ENCODE measurements at regions not wholly inside any gene's neighbourhood (a gene's known extent, or its start where the extent isn't known, plus 50 kb on each side); places are given as distances from the start of the nearest gene placed in this dataset.
"Not testable (repeated sequence)": the region's sequence is repeated elsewhere in the genome, so short reads cannot be mapped to it uniquely, and the experiment has no call there.

DNA sequence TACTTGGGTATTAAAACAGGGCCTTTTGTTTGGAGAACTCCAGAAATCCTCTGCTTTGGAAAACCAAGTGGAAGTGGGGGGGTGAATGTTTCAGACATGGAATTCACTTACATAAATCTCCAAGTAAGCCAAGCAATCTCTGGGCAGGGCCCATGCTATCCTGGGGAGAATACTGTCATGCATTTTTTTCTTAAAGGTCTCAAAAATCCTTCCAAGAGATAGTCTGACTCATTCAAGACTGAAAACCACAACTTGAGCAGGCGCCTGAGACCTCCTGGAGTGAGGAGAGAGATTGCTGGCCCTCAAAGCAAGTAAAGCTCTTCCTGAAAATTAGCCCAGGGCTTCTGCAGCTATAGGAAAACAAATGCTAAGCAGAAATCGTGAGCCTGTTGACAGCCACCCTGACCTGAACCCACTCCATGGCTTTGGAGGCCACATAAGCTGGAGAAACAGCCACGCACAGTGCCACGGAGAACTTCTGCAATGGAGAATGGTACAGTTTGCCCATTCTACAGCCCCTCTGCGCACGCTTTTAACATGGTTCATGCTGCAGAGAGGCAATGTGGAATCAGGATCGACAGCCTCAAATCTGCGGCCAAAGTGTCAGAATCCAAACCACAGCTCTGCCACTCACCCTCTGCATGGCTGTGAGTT lies 203.1 kb upstream of the AUTS2 start:
- DNase-seq: no peak

- no peak for DNase-seq
These were observed 199.3 kb upstream of the AUTS2 start for GRCh38 chr7:69398986-69399385.

DNA sequence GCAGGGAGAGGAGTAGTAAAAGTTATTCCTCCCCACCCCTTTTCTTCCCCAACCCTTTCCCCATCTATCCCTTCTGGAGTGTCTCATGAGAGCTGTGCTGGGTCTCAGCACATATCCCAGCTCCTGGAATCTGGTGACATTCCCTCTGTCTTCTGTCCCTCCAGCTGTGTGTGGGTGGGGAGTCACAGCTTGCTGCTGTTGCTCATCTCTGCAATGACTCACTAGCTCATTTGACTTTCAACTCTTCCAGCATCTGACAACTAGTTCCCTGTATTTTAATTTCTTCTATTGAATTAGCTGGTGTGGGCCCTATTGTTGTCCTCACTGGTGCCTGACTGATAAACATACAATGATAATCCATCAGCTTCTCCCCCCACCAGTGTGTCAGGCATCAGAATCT lies 198.9 kb upstream of the AUTS2 start:
- DNase-seq: no peak

DNA sequence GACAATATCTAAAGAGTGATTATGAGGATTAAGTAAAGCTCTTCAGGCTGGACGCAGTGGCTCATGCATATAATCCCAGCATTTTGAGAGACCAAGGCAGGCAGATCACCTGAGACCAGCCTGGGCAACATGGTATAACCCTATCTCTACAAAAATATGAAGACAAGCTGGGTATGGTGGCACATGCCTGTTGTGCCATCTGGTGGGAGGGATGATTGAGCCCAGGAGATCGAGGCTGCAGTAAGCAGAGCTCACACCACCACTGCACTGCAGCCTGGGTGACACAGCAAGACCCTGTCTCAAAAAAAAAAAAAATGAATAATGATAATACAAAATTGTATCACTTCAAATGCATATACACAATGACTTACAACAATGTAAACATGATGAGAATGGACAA lies 195.6 kb upstream of the AUTS2 start:
- DNase-seq: peak; percentile 61

DNA sequence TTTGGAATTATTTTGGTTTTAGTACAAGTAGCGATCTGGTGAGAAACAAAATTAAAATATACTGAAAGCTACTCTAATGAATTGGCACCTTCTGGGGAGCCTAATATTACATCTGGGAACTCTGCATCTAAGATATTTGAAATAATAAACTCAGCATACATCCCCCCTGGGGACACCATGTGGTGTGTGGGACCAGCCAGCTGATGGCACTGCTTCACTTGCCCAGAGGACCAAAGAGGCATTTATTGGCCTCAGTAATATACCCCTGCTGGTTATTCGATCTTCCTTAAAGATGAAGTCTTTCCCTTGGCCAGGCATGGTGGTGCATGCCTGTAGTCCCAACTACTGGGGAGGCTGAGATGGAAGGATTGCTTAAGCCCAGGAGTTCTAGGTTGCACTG lies 195.1 kb upstream of the AUTS2 start:
- DNase-seq: peak; percentile 64

GRCh38 chr7:69411018-69411417 lies 187.3 kb upstream of the AUTS2 start:
- DNase-seq: no peak

- no peak for DNase-seq
These were observed 186.8 kb upstream of the AUTS2 start for GRCh38 chr7:69411466-69411865.

GRCh38 chr7:69412331-69413146 lies 185.7 kb upstream of the AUTS2 start:
- no peak for DNase-seq

GRCh38 chr7:69414555-69414954 lies 183.7 kb upstream of the AUTS2 start:
- DNase-seq: no peak

DNA sequence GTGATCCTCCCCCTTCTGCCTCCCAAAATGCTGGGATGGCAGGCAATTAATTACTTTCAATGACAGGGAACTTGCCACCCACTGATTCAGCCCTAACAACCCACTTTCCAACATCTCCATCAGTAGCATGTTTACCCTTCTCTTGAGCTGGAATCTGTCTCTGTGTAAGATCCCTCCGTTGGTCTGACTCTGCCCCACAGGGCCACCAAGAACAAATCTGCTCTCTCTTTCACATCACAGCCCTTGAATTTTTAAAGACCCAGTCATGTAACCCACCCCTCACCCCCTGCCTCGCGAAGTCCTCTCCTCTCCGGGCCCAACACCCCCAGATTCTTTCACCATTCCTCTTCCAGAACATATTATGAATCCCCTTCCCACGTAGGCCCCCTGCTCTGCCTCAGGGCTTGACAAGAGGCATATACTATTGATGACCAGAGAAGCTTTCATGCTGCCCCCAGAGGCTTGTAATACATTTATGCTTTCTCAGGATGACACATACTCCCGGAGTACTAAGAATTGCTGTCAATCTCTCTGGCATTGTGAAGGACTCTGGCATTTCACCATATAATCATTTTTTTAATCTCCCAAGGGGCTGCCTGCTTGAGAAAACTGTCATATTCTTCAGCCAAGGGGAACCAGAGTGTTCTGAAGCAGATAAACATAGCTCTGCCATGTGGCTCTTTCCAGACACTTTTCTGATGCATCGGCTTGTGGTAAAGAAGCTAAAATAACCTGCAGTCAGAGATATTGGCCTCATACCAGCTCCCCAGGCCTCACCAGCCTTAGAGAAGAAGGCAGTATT lies 179.2 kb upstream of the AUTS2 start:
- no peak for DNase-seq

DNA sequence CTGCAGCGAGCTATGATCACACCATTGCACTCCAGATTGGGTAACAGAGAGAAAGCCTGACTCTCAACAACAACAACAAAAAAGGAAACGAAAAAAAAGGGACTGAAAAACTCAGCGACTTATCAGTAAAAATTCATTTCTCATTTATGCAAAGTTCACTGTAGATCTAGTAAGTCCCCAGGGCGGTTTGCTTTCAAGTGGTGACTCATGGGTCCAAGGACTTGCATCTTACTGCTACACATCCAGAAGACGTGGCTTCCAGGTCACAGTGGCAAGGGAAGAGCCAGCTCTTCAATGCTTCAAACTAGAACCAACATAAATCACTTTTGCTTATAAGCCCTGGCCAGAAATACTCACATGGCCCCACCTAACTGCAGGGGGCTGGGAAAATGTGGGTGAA lies 178.3 kb upstream of the AUTS2 start:
- DNase-seq: no peak

GRCh38 chr7:69422574-69422985 lies 175.7 kb upstream of the AUTS2 start:
- DNase-seq: no peak

GRCh38 chr7:69426705-69427104 lies 171.6 kb upstream of the AUTS2 start:
- no peak for DNase-seq

DNA sequence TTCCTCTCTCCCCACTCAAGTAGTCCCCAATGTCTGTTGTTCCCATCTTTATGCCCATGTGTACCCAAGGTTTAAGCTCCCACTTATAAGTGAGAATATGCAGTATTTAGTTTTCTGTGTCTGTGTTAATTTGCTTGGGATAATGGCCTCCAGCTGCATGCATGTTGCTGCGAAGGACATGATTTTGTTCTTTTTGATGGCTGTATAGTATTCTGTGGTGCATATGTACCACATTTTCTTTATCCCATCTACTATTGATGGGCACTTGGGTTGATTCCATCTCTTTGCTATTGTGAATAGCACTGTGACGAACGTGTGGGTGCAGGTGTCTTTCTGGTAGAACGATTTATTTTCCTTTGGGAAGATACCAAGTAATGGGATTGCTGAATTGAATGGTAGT lies 170.2 kb upstream of the AUTS2 start:
- DNase-seq: no peak

DNA sequence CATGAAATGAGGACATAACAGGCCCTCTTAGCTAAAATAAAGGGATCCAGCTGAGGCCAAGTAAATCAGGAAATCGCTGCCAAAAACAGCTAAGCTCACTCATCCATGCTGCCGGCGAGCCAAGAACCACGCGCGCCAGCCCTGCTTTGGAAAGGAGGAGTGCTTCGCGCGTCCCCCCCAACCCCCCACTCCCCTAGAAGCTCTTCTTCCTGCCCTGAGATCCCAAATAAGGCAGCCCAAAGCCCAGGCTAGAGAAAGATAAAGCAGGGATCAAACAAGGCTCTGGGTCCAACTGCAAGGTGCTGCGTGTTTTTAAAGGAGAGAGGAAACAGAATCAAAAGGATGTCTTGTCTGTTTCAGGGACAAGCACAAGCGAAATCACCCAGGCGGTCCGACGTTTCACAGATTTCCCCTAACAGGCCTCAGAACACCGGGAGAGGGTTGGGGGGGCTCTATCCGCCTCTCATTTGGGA lies 168.3 kb upstream of the AUTS2 start:
- DNase-seq: peak; percentile 26

- peak; percentile 41 for DNase-seq
These were observed 167.8 kb upstream of the AUTS2 start for GRCh38 chr7:69430384-69431021.

GRCh38 chr7:69431626-69432025 lies 166.6 kb upstream of the AUTS2 start:
- DNase-seq: no peak

DNA sequence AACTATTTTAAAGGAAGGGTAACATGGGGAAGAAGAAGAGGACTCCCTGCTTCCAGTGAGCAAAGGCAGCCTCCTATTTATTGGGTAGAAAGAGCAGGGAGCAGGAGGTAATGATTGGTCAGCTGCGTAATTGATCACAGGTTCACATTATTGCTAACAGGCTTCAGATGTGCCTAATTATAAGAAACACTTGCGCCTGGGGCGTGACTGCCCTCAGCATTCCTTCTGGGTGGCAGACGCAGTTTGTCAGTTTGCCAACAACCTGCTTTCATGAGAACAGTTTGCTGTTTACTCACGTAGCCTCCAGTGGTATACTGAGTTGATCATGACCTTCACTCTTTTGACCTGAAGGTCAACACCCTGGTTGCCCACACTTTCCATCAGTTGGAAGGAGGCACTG lies 166.0 kb upstream of the AUTS2 start:
- DNase-seq: not testable (repeated sequence)

DNA sequence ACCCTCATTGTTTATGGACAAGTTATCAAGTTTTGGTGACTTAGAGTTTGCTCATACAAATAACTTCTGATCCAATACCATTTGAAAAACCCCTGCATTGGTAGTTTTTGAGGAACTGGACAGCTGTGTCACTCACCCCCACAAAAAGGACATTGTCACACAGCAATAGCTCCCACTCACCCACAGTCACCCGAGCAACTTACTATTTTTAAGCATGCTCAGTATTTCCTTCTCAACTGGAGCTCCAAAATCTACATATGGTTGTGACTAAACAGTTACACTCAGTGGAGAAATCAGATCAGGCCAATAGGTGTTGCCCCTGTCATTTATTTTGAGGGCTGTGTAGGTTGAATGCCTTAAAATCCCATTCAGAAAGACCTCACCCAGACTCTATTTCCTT lies 165.2 kb upstream of the AUTS2 start:
- no peak for DNase-seq

DNA sequence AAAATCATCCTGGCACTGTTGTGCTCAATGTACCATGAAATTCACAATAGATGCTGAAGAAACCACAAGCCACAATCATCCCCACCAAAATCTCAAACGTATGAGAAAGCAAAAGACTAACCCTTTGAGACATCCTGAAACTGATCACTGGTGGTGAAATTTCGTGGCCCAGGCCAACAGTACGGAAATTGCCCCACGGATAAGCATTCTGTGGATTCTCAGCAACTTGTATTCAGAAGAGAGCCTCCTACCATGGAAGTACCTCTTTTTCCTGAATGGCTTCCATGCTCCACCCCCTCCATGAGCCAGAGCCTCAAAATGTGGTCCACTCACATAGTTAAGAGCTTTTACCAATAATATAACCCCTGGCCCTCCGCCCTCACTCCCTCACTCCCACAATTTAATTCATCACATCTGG lies 163.9 kb upstream of the AUTS2 start:
- DNase-seq: no peak

DNA sequence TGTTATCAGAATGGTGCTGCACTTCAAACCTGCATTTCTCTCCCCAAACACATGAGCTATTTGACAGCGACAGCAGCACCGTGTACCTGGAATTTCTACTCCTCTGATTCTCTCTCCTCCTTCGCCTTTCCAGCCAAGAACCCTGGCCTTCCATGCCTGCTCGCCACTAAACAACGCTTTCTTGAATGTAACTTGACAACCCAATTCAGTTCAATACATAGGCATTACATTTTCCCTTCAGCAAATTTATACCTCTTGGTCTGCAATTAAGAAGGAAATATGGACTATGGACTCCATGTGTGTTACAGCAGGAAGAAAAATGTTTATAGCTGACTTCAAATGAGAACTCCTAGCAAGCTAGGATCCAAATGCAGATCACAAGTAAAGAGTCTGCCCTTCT lies 162.6 kb upstream of the AUTS2 start:
- DNase-seq: no peak

- no peak for DNase-seq
These were observed 161.3 kb upstream of the AUTS2 start for GRCh38 chr7:69436946-69437345.
